Dedifferentiated amniotic fluid mesenchymal stem cell (primary cell): ENCODE measurements at regions not wholly inside any gene's neighbourhood (a gene's known extent, or its start where the extent isn't known, plus 50 kb on each side); places are given as distances from the start of the nearest gene placed in this dataset.

Source experiments
- DNase-seq: peaks from one replicate; pipeline ENCODE4 v3.0.0-alpha.2; 2016; ENCODE audit errors: extremely low spot score

DNA sequence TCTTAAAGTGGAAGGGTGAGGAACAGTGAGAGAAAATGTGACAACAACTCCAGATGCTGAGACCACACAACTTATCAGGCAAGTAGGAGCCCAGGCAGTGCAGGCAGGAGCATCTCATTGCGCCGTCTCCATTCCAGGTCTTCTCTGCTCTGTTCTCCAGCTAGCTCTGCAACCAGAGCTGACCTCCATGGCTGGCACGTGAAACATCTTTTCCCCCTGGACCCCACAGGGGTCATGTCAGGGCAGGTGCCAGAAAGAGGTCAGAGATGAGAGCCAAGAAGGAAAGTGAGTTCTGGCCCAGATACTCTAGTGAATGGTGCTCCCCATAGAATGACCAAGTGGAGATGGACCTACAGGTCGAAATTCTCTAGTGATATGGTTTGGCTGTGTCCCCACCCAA, 281.4 kb downstream of the SMOC2 start:
- no peak for DNase-seq

DNA sequence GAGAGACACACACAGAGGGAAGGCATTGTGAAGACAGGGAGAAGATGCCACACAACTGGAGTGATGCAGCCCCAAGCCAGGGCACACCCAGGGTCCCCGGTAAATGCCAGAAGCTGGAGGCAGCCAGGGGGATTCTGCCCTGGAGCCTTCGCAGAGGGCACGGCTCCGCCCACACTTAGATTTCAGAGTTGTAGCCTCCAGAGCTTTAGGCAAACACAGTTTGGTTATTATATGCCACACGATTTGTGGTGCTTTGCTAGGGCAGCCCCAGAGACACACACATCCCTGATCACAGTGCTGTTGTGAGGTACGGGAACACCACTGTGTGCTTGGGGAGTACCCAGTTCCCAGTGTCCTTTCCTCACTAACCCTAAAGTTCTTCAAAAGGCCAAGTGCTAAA, 280.6 kb downstream of the SMOC2 start:
- no peak for DNase-seq

DNA sequence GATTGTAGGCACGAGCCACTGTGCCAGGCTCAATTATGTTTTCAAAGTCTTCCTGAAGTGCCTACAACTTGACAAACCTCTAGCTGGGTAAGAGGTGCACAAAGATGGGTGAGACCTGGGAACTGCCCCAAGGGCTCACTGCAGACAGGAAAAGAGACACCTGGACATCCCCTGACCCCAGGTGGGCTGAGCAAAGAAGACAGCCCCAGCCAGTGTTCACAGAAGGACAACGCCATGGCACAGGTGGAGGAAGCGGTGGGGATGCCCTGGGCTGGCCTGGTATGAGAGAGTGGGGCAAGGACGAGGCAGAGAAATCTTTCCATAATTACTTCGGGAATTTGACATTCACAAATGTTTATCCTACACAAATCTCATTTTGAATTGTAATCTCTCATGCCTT, 278.9 kb downstream of the SMOC2 start:
- no peak for DNase-seq

DNA sequence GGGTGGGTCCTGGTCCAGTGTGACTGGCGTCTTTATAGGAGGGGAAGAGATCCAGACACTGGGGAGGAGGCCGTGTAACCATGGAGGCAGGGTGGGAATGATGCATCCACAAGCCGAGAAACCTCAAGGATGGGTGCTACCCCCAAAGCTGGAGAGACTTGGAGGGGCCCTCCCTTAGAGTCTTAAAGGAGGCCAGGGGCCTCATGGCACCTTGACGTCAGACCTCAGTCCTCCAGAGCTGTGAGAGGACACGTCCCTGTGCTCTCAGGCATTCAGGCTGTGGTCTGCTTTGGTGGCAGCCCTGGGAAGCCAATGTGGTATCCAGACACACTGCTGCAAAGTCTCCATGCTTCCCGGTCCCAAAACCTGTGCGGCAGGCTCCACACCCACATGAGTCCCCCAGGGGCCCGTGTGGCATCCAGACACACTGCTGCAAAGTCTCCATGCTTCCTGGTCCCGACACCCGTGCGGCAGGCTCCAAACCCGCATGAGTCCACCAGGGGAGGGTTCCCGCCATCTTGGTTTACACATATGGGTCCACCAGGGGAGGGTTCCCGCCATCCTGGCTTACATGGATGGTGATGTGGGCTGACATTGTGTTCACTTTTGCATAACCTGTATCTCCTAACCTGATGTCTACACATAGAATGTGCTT, 278.0 kb downstream of the SMOC2 start:
- no peak for DNase-seq
